AG09309 (cell line): ENCODE measurements at regions not wholly inside any gene's neighbourhood (a gene's known extent, or its start where the extent isn't known, plus 50 kb on each side); places are given as distances from the start of the nearest gene placed in this dataset.
"Not testable (repeated sequence)": the region's sequence is repeated elsewhere in the genome, so short reads cannot be mapped to it uniquely, and the experiment has no call there.

Experiments
- DNase-seq: peaks from one replicate; pipeline ENCODE4 v3.0.0-alpha.2; 2010; ENCODE audit warnings: low read depth
- H3K4me3 ChIP-seq: 2 replicates; pipeline ENCODE4 v1.5.1; 2011; ENCODE audit warnings: mild to moderate bottlenecking, low read depth, low read length, moderate library complexity; ENCODE audit not compliant: control insufficient read depth
- CTCF ChIP-seq: IDR thresholded peaks from 2 replicates; pipeline ENCODE4 v1.5.1; 2011; ENCODE audit warnings: mild to moderate bottlenecking, low read depth, low read length, inconsistent platforms; ENCODE audit not compliant: insufficient read depth, control insufficient read depth; ENCODE audit errors: missing control alignments

- DNase-seq, result no peak
- no peak for TF ChIP-seq CTCF
- no peak overlapping the region for H3K4me3 ChIP-seq
Observed at GRCh38 chr12:83506841-83507240, 820.1 kb downstream of the TMTC2 start.

GRCh38 chr12:83505586-83505985 is 818.9 kb downstream of the TMTC2 start:
- no peak overlapping the region for H3K4me3 ChIP-seq
- TF ChIP-seq CTCF, result no peak
- DNase-seq, result no peak

GRCh38 chr12:83499894-83500293 is 813.2 kb downstream of the TMTC2 start:
- DNase-seq, H3K4me3 ChIP-seq: not testable (repeated sequence)

GRCh38 chr12:83477696-83478095 is 791.0 kb downstream of the TMTC2 start:
- DNase-seq, result no peak
- TF ChIP-seq CTCF, result no peak
- no peak overlapping the region for H3K4me3 ChIP-seq

- TF ChIP-seq CTCF, result no peak
- H3K4me3 ChIP-seq, result no peak overlapping the region
Observed at GRCh38 chr12:83476695-83477690, 790.3 kb downstream of the TMTC2 start.

GRCh38 chr12:83476006-83476405 is 789.3 kb downstream of the TMTC2 start:
- H3K4me3 ChIP-seq, result no peak overlapping the region
- no peak for DNase-seq
- no peak for TF ChIP-seq CTCF

More at GRCh38 chr12:83476695-83477690, 790.3 kb downstream of the TMTC2 start:
- no peak for DNase-seq

- no peak for DNase-seq
- no peak overlapping the region for H3K4me3 ChIP-seq
- TF ChIP-seq CTCF, result no peak
Observed at GRCh38 chr12:83474369-83474768, 787.7 kb downstream of the TMTC2 start.
